Uterus (tissue), 2 donors: ENCODE measurements at regions not wholly inside any gene's neighbourhood (a gene's known extent, or its start where the extent isn't known, plus 50 kb on each side); places are given as distances from the start of the nearest gene placed in this dataset.

Experiments used
- CTCF ChIP-seq, 4 experiments: fragments of 200-600 bp in 2 of 4; fragments of 450-650 bp in 2 of 4; sonication (generic) in 2 of 4; IDR thresholded peaks; one replicate each; pipeline ENCODE4 v1.5.1; 2016 to 2019; ENCODE audit warnings: antibody characterized with exemption in 4 of 4, mild to moderate bottlenecking in 2 of 4, moderate library complexity in 1 of 4
- POLR2A ChIP-seq, 2 donors: fragments of 450-650 bp; IDR thresholded peaks; one replicate each; pipeline ENCODE4 v1.6.1; 2016; ENCODE audit warnings: antibody characterized with exemption in 2 of 2, mild to moderate bottlenecking in 1 of 2, moderate library complexity in 1 of 2

GRCh38 chr16:76226011-76226410 lies 51.2 kb upstream of the CNTNAP4 start:
- TF ChIP-seq CTCF (IDR thresholded peaks at IDR 0.05) (no peak), POLR2A (IDR thresholded peaks at IDR 0.05) (no peak)
